Naive B cell (primary cell): ENCODE measurements at regions not wholly inside any gene's neighbourhood (a gene's known extent, or its start where the extent isn't known, plus 50 kb on each side); places are given as distances from the start of the nearest gene placed in this dataset.

Experiments used
- ATAC-seq, 2 donors: fragments of 150-1000 bp; cut with Tn5 transposase; 2 replicates each; pipeline ENCODE4 v1.10.0; 2021; ENCODE audit warnings: low read depth in 2 of 2, mild to moderate bottlenecking in 2 of 2, moderate library complexity in 2 of 2
- DNase-seq: peaks from one replicate; pipeline ENCODE4 v3.0.0; 2022
- H3K27ac Mint-ChIP-seq, 6 donors: one replicate each; pipeline ENCODE4 v1.8.0; 2020 to 2022; ENCODE audit warnings: mild to moderate bottlenecking in 6 of 6, mixed read lengths in 6 of 6, moderate library complexity in 5 of 6, inconsistent platforms in 2 of 6
- H3K27me3 Mint-ChIP-seq, 3 donors: one replicate each; pipeline ENCODE4 v1.8.0; 2021 to 2022; ENCODE audit warnings: mixed read lengths in 3 of 3, mild to moderate bottlenecking in 1 of 3
- H3K36me3 Mint-ChIP-seq, 2 donors: one replicate each; pipeline ENCODE4 v1.8.0; 2020 to 2022; ENCODE audit warnings: mixed read lengths in 2 of 2, inconsistent platforms in 1 of 2, mild to moderate bottlenecking in 1 of 2
- H3K4me1 Mint-ChIP-seq, 3 donors: one replicate each; pipeline ENCODE4 v1.8.0; 2020 to 2022; ENCODE audit warnings: mixed read lengths in 3 of 3, inconsistent platforms in 1 of 3, mild to moderate bottlenecking in 1 of 3, moderate library complexity in 1 of 3
- H3K4me3 Mint-ChIP-seq, 8 donors: one replicate each; pipeline ENCODE4 v1.8.0; 2020 to 2022; ENCODE audit warnings: mild to moderate bottlenecking in 8 of 8, mixed read lengths in 8 of 8, moderate library complexity in 8 of 8, inconsistent platforms in 2 of 8
- H3K9me3 Mint-ChIP-seq, 7 donors: one replicate each; pipeline ENCODE4 v1.8.0; 2020 to 2022; ENCODE audit warnings: mixed read lengths in 7 of 7, mild to moderate bottlenecking in 5 of 7, inconsistent platforms in 2 of 7, moderate library complexity in 1 of 7

- Mint-ChIP-seq H3K9me3 (peaks cover 0 to 1% (median 0%) of the 10 kb centered on the region in 7 donors), H3K27ac (no peak overlapping the region), H3K4me1 (no peaks in the 10 kb centered on the region), H3K4me3 (no peak overlapping the region), H3K36me3 (no peaks in the 10 kb centered on the region), H3K27me3 (peaks cover 7 to 24% (median 23%) of the 10 kb centered on the region in 3 donors)
- DNase-seq (no peak), ATAC-seq (no peak)
These were observed 80.4 kb downstream of the HSPH1 start for GRCh38 chr13:31081316-31081715.

GRCh38 chr13:31074756-31075155 is 86.9 kb downstream of the HSPH1 start:
- H3K36me3 Mint-ChIP-seq: no peaks in the 10 kb centered on the region

GRCh38 chr13:31073859-31074718 is 87.6 kb downstream of the HSPH1 start:
- Mint-ChIP-seq H3K4me1 (peaks cover 0 to 7% (median 5%) of the 10 kb centered on the region in 3 donors), H3K27ac (no peak overlapping the region), H3K36me3 (no peaks in the 10 kb centered on the region), H3K27me3 (peaks cover 12 to 15% (median 14%) of the 10 kb centered on the region in 3 donors), H3K4me3 (no peak overlapping the region), H3K9me3 (peaks cover 0 to 4% (median 0%) of the 10 kb centered on the region in 7 donors)
- ATAC-seq (peak; percentile 23 to 63), DNase-seq (no peak)

More at GRCh38 chr13:31074756-31075155, 86.9 kb downstream of the HSPH1 start:
- Mint-ChIP-seq H3K27ac (no peak overlapping the region), H3K27me3 (peaks cover 12 to 15% (median 14%) of the 10 kb centered on the region in 3 donors), H3K4me3 (peak overlapping the region in 1 of 8 donors; percentile 68), H3K9me3 (peaks cover 0 to 4% (median 0%) of the 10 kb centered on the region in 7 donors), H3K4me1 (peaks cover 0 to 7% (median 5%) of the 10 kb centered on the region in 3 donors)
- ATAC-seq: no peak
- DNase-seq: no peak

GRCh38 chr13:31072041-31072440 is 89.7 kb downstream of the HSPH1 start:
- peaks cover 0 to 4% (median 0%) of the 10 kb centered on the region in 7 donors for H3K9me3 Mint-ChIP-seq
- H3K27ac Mint-ChIP-seq: no peak overlapping the region
- H3K4me1 Mint-ChIP-seq: peaks cover 0 to 7% (median 5%) of the 10 kb centered on the region in 3 donors
- peaks cover 12 to 18% (median 15%) of the 10 kb centered on the region in 3 donors for H3K27me3 Mint-ChIP-seq
- no peaks in the 10 kb centered on the region for H3K36me3 Mint-ChIP-seq
- H3K4me3 Mint-ChIP-seq: no peak overlapping the region
- ATAC-seq: no peak
- DNase-seq: no peak

GRCh38 chr13:31069808-31070534 is 91.7 kb downstream of the HSPH1 start:
- ATAC-seq: no peak
- Mint-ChIP-seq H3K4me1 (peaks cover 0 to 7% (median 5%) of the 10 kb centered on the region in 3 donors), H3K27ac (peak overlapping the region in 1 of 6 donors; percentile 20), H3K4me3 (no peak overlapping the region), H3K27me3 (peaks cover 4 to 9% (median 6%) of the 10 kb centered on the region in 3 donors), H3K9me3 (peaks cover 0 to 2% (median 0%) of the 10 kb centered on the region in 7 donors), H3K36me3 (no peaks in the 10 kb centered on the region)
- no peak for DNase-seq

GRCh38 chr13:31068119-31068423 is 93.6 kb downstream of the HSPH1 start:
- DNase-seq (no peak), ATAC-seq (no peak)
- Mint-ChIP-seq H3K36me3 (peaks cover 3 to 7% of the 10 kb centered on the region in 2 donors), H3K27me3 (peaks cover 17 to 19% (median 17%) of the 10 kb centered on the region in 3 donors), H3K9me3 (peaks cover 3 to 10% (median 6%) of the 10 kb centered on the region in 7 donors), H3K27ac (peak overlapping the region in 1 of 6 donors; percentile 69), H3K4me1 (no peaks in the 10 kb centered on the region), H3K4me3 (no peak overlapping the region)

- Mint-ChIP-seq H3K4me3 (no peak overlapping the region), H3K27ac (no peak overlapping the region), H3K27me3 (peaks cover 17 to 20% (median 19%) of the 10 kb centered on the region in 3 donors), H3K36me3 (peaks cover 3 to 7% of the 10 kb centered on the region in 2 donors), H3K4me1 (no peaks in the 10 kb centered on the region), H3K9me3 (peaks cover 3 to 10% (median 6%) of the 10 kb centered on the region in 7 donors)
- ATAC-seq (no peak), DNase-seq (no peak)
These were observed 94.1 kb downstream of the HSPH1 start for GRCh38 chr13:31067416-31068118.

GRCh38 chr13:31064636-31065035 is 97.1 kb downstream of the HSPH1 start:
- ATAC-seq (no peak), DNase-seq (no peak)
- Mint-ChIP-seq H3K27me3 (peaks cover 37 to 41% (median 39%) of the 10 kb centered on the region in 3 donors), H3K4me1 (no peaks in the 10 kb centered on the region), H3K36me3 (peaks cover 7% of the 10 kb centered on the region in 2 donors), H3K9me3 (peaks cover 3 to 10% (median 7%) of the 10 kb centered on the region in 7 donors), H3K27ac (no peak overlapping the region), H3K4me3 (no peak overlapping the region)

DNA sequence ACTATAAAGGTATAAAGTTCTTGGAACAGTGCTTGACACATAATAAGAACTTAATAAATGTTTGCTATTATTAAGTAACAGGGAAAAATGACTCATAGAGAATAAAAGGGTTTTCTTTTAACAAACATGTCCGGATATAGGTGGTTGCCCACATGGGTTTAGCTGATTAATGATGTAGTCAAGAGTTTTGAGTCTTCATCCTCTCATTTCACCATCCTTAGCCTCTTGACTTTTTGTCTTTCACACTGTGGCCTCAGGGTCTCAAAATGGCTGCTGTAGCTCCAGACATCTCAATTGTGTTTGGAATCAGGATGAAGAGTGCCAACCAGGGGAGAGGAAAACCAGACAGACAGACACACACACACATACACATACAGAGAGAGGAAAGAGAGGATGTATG is 97.9 kb downstream of the HSPH1 start:
- H3K27me3 Mint-ChIP-seq: peaks cover 37 to 41% (median 39%) of the 10 kb centered on the region in 3 donors
- H3K9me3 Mint-ChIP-seq: peaks cover 3 to 10% (median 7%) of the 10 kb centered on the region in 7 donors
- H3K4me3 Mint-ChIP-seq: no peak overlapping the region
- peaks cover 7% of the 10 kb centered on the region in 2 donors for H3K36me3 Mint-ChIP-seq
- H3K4me1 Mint-ChIP-seq: no peaks in the 10 kb centered on the region
- DNase-seq (no peak), ATAC-seq (no peak)
- no peak overlapping the region for H3K27ac Mint-ChIP-seq

GRCh38 chr13:31060655-31061054 is 101.0 kb downstream of the HSPH1 start:
- no peak overlapping the region for H3K4me3 Mint-ChIP-seq
- peaks cover 7% of the 10 kb centered on the region in 2 donors for H3K36me3 Mint-ChIP-seq
- no peaks in the 10 kb centered on the region for H3K4me1 Mint-ChIP-seq
- no peak overlapping the region for H3K27ac Mint-ChIP-seq
- peaks cover 3 to 10% (median 7%) of the 10 kb centered on the region in 7 donors for H3K9me3 Mint-ChIP-seq
- DNase-seq: no peak
- ATAC-seq: no peak
- H3K27me3 Mint-ChIP-seq: peaks cover 34 to 36% (median 35%) of the 10 kb centered on the region in 3 donors

GRCh38 chr13:31060220-31060619 is 101.5 kb downstream of the HSPH1 start:
- no peak overlapping the region for H3K27ac Mint-ChIP-seq
- DNase-seq (no peak), ATAC-seq (no peak)
- H3K4me3 Mint-ChIP-seq: no peak overlapping the region
- H3K27me3 Mint-ChIP-seq: peaks cover 32 to 35% (median 35%) of the 10 kb centered on the region in 3 donors
- no peaks in the 10 kb centered on the region for H3K4me1 Mint-ChIP-seq
- peaks cover 7% of the 10 kb centered on the region in 2 donors for H3K36me3 Mint-ChIP-seq
- peaks cover 3 to 10% (median 7%) of the 10 kb centered on the region in 7 donors for H3K9me3 Mint-ChIP-seq

DNA sequence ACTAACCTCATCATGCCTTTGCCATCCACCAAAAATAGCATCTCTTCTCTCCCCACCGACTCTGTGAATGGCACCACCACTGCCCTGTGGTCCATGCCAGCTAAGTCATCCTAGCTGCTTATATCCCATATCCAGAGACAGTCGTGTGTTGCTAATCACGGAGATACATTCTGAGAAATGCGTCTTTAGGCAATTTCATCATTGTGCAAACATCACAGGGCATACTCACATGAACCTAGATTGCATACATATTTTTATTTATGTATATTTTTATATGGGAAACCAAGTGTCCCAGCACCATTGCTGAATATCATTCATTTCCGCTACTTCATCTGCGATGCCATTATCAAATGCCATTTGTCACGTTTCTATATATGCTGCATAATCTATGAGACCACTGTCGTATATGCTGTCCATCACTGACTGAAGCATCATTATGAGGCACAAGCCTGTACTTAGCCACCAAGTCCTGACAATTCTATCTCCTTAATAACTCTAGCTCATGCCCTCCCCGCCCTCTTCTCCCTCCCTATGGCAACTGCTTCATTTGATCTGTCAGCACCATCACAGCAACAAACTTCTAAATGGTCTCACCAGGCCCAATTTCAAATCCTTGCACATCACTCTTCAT is 104.2 kb downstream of the HSPH1 start:
- DNase-seq: no peak
- peaks cover 0 to 3% of the 10 kb centered on the region in 2 donors for H3K36me3 Mint-ChIP-seq
- ATAC-seq: no peak
- no peak overlapping the region for H3K27ac Mint-ChIP-seq
- peaks cover 17 to 22% (median 21%) of the 10 kb centered on the region in 3 donors for H3K27me3 Mint-ChIP-seq
- H3K4me1 Mint-ChIP-seq: no peaks in the 10 kb centered on the region
- peaks cover 0 to 2% (median 0%) of the 10 kb centered on the region in 7 donors for H3K9me3 Mint-ChIP-seq
- H3K4me3 Mint-ChIP-seq: no peak overlapping the region
